H1 (cell line): ENCODE measurements at regions not wholly inside any gene's neighbourhood (a gene's known extent, or its start where the extent isn't known, plus 50 kb on each side); places are given as distances from the start of the nearest gene placed in this dataset.

Experiments
- CTCF ChIA-PET: fragments of 300-600 bp; sonication (Branson Sonifier 250); formaldehyde crosslinking; loops from one replicate; lab custom pipeline; 2021; ENCODE audit not compliant: partially characterized antibody; lab: Charles Lee
- POLR2A ChIA-PET: fragments of 300-600 bp; sonication (Branson Sonifier 250); formaldehyde crosslinking; loops from one replicate; lab custom pipeline; 2021; ENCODE audit warnings: inconsistent platforms; ENCODE audit not compliant: partially characterized antibody; lab: Charles Lee
- DNase-seq, 2 experiments: peaks; one replicate each; pipeline versions ENCODE4 v3.0.0 to v3.0.0-alpha.2; 2010 to 2022; ENCODE audit warnings: low spot score in 2 of 2, low read depth in 1 of 2, mixed read lengths in 1 of 2
- FAIRE-seq: peaks from 2 replicates; lab custom pipeline; 2011; peaks lifted over from hg19 to GRCh38; lab: Jason Lieb, UNC
- H2AFZ ChIP-seq: 2 replicates; pipeline ENCODE4 v1.8.1; 2012; ENCODE audit warnings: low read length, inconsistent platforms
- H2AK5ac ChIP-seq: 2 replicates; pipeline ENCODE4 v1.6.1; 2013; ENCODE audit warnings: low read depth, low read length
- H2BK120ac ChIP-seq: replicated peaks from 2 replicates; pipeline ENCODE3; 2013; ENCODE audit warnings: low read depth, low read length, inconsistent platforms
- H2BK12ac ChIP-seq: 2 replicates; pipeline ENCODE4 v1.6.1; 2013; ENCODE audit warnings: low read depth, low read length
- H2BK15ac ChIP-seq: 2 replicates; pipeline ENCODE4 v1.6.1; 2013; ENCODE audit warnings: low read length
- H2BK20ac ChIP-seq: 2 replicates; pipeline ENCODE4 v1.6.1; 2013; ENCODE audit warnings: low read length
- H2BK5ac ChIP-seq: 2 replicates; pipeline ENCODE4 v1.6.1; 2013; ENCODE audit warnings: low read depth, low read length
- H3K14ac ChIP-seq: 2 replicates; pipeline ENCODE4 v1.6.1; 2013; ENCODE audit warnings: inconsistent platforms; ENCODE audit not compliant: insufficient read length
- H3K18ac ChIP-seq: 2 replicates; pipeline ENCODE4 v1.6.1; 2013; ENCODE audit warnings: low read length; ENCODE audit errors: extremely low read depth
- H3K23ac ChIP-seq: 2 replicates; pipeline ENCODE4 v1.6.1; 2013; ENCODE audit warnings: inconsistent platforms; ENCODE audit not compliant: insufficient read length
- H3K23me2 ChIP-seq: 2 replicates; pipeline ENCODE4 v1.6.1; 2013; ENCODE audit warnings: low read depth, low read length
- H3K27ac ChIP-seq: 2 replicates; pipeline ENCODE4 v1.6.1; 2011; ENCODE audit warnings: low read depth, low read length, inconsistent platforms
- H3K27me3 ChIP-seq, 4 experiments: replicated peaks in 1 of 4; 1 replicate in 1 of 4; 2 replicates in 3 of 4; pipeline versions ENCODE4 v1.6.1 to v1.8.1; 2011 to 2013; ENCODE audit warnings: low read length in 3 of 4, mild to moderate bottlenecking in 3 of 4, inconsistent platforms in 2 of 4, mixed read lengths in 2 of 4, moderate library complexity in 1 of 4; ENCODE audit not compliant: control insufficient read depth in 3 of 4, insufficient read depth in 3 of 4; ENCODE audit errors: extremely low read depth in 1 of 4
- H3K36me3 ChIP-seq, 4 experiments: 2 replicates each; pipeline versions ENCODE4 v1.6.1 to v1.8.1; 2011 to 2013; ENCODE audit warnings: mild to moderate bottlenecking in 4 of 4, low read length in 3 of 4, moderate library complexity in 2 of 4, control low read depth in 1 of 4, inconsistent platforms in 1 of 4; ENCODE audit not compliant: insufficient read depth in 4 of 4, control insufficient read depth in 2 of 4
- H3K4ac ChIP-seq: replicated peaks from 2 replicates; pipeline ENCODE3; 2013; ENCODE audit warnings: low read length, low read depth, mixed read lengths, inconsistent platforms; ENCODE audit not compliant: insufficient read length
- H3K4me1 ChIP-seq, 4 experiments: replicated peaks in 1 of 4; 1 replicate in 1 of 4; 2 replicates in 3 of 4; pipeline versions ENCODE4 v1.6.1 to v1.8.1; 2011 to 2013; ENCODE audit warnings: low read length in 3 of 4, inconsistent platforms in 2 of 4, mixed read lengths in 1 of 4; ENCODE audit not compliant: insufficient read depth in 4 of 4, control insufficient read depth in 3 of 4
- H3K4me2 ChIP-seq, 2 experiments: 2 replicates each; pipeline versions ENCODE4 v1.6.1 to v1.8.1; 2011 to 2013; ENCODE audit warnings: low read depth in 2 of 2, low read length in 2 of 2, control low read depth in 1 of 2, inconsistent platforms in 1 of 2, mild to moderate bottlenecking in 1 of 2; ENCODE audit not compliant: insufficient read depth in 1 of 2
- H3K4me3 ChIP-seq, 4 experiments: fragments of 200-600, 300-600 bp in 1 of 4; sonication (generic), shearing (Covaris generic), sonication (Bioruptor Twin) in 1 of 4; 2 replicates each; pipeline versions ENCODE4 v1.5.1 to v1.8.1; 2011 to 2016; ENCODE audit warnings: low read length in 4 of 4, low read depth in 3 of 4, control low read depth in 2 of 4, inconsistent platforms in 2 of 4, mild to moderate bottlenecking in 2 of 4, mixed read lengths in 1 of 4, moderate library complexity in 1 of 4; ENCODE audit not compliant: insufficient read depth in 2 of 4; ENCODE audit errors: extremely low read depth in 1 of 4
- H3K56ac ChIP-seq: replicated peaks from 2 replicates; pipeline ENCODE3; 2013; ENCODE audit warnings: low read depth, mild to moderate bottlenecking, mixed read lengths, low read length, inconsistent platforms; ENCODE audit not compliant: insufficient read length
- H3K79me1 ChIP-seq: 2 replicates; pipeline ENCODE4 v1.6.1; 2013; ENCODE audit warnings: low read depth, low read length, control low read depth
- H3K79me2 ChIP-seq, 2 experiments: 2 replicates each; pipeline versions ENCODE4 v1.6.1 to v1.8.1; 2012 to 2013; ENCODE audit warnings: low read length in 2 of 2, mild to moderate bottlenecking in 2 of 2, inconsistent platforms in 1 of 2; ENCODE audit not compliant: insufficient read depth in 2 of 2, control insufficient read depth in 1 of 2
- H3K9ac ChIP-seq, 4 experiments: replicated peaks in 1 of 4; 1 replicate in 1 of 4; 2 replicates in 3 of 4; pipeline versions ENCODE4 v1.6.1 to v1.8.1; 2011 to 2013; ENCODE audit warnings: low read depth in 3 of 4, low read length in 3 of 4, control low read depth in 2 of 4, mild to moderate bottlenecking in 2 of 4, moderate library complexity in 2 of 4, inconsistent platforms in 1 of 4; ENCODE audit errors: extremely low read depth in 1 of 4
- H3K9me3 ChIP-seq, 2 experiments: 2 replicates each; pipeline versions ENCODE4 v1.6.1 to v1.8.1; 2012 to 2013; ENCODE audit warnings: mild to moderate bottlenecking in 2 of 2, moderate library complexity in 2 of 2, control low read depth in 1 of 2, inconsistent platforms in 1 of 2, low read depth in 1 of 2, low read length in 1 of 2, mixed read lengths in 1 of 2; ENCODE audit not compliant: insufficient read depth in 2 of 2
- H4K20me1 ChIP-seq, 2 experiments: replicated peaks in 1 of 2; 2 replicates each; pipeline versions ENCODE3 to v1.8.1; 2011 to 2013; ENCODE audit warnings: inconsistent platforms in 2 of 2, low read length in 2 of 2, mild to moderate bottlenecking in 1 of 2; ENCODE audit not compliant: insufficient read depth in 2 of 2, control insufficient read depth in 1 of 2
- H4K5ac ChIP-seq: 2 replicates; pipeline ENCODE4 v1.6.1; 2013; ENCODE audit warnings: low read length, low read depth, mixed read lengths, inconsistent platforms; ENCODE audit not compliant: insufficient read length
- H4K8ac ChIP-seq: 2 replicates; pipeline ENCODE4 v1.8.0; 2013; ENCODE audit warnings: mild to moderate bottlenecking, moderate library complexity, low read length, inconsistent platforms; ENCODE audit not compliant: insufficient read depth; ENCODE audit errors: extremely low read depth
- H4K91ac ChIP-seq: replicated peaks from 2 replicates; pipeline ENCODE3; 2013; ENCODE audit warnings: low read length, mixed read lengths, inconsistent platforms; ENCODE audit not compliant: insufficient read length
- CHD2 ChIP-seq: IDR thresholded peaks from 2 replicates; pipeline ENCODE4 v1.6.1; 2012; ENCODE audit warnings: low read length, improper control_type of control experiment
- JUND ChIP-seq: IDR thresholded peaks from 2 replicates; pipeline ENCODE4 v1.6.1; 2011; ENCODE audit warnings: mild to moderate bottlenecking, improper control_type of control experiment, low read length
- SAP30 ChIP-seq: fragments of 300-600 bp; sonication (generic); IDR thresholded peaks from 2 replicates; pipeline ENCODE4 v1.7.1; 2012; ENCODE audit warnings: low read length, moderate library complexity, mild to moderate bottlenecking, inconsistent platforms; ENCODE audit not compliant: insufficient read depth, insufficient replicate concordance
- SP1 ChIP-seq: IDR thresholded peaks from 2 replicates; pipeline ENCODE4 v1.6.1; 2011; ENCODE audit warnings: low read depth, low read length
- TEAD4 ChIP-seq: IDR thresholded peaks from 2 replicates; pipeline ENCODE4 v1.6.1; 2012; ENCODE audit warnings: low read depth, low read length, inconsistent platforms, mixed read lengths
- USF2 ChIP-seq: IDR thresholded peaks from 2 replicates; pipeline ENCODE4 v1.6.1; 2011; ENCODE audit warnings: low read length, improper control_type of control experiment
- WGBS, 2 experiments: shearing (Covaris generic) in 1 of 2; methylation state at CpG; one replicate each; pipeline versions ENCODE4 v1.1.6 to v1.1.7; 2013 to 2015; ENCODE audit warnings: low lambda C conversion rate in 2 of 2, mixed read lengths in 2 of 2, inconsistent platforms in 1 of 2, low coverage in 1 of 2, missing lambda C conversion rate in 1 of 2; ENCODE audit not compliant: insufficient replicate concordance in 2 of 2, insufficient coverage in 1 of 2, insufficient read length in 1 of 2; ENCODE audit errors: extremely low coverage in 1 of 2, missing lambda C conversion rate in 1 of 2; 5-methylcytosine and 5-hydroxymethylcytosine counted together

DNA sequence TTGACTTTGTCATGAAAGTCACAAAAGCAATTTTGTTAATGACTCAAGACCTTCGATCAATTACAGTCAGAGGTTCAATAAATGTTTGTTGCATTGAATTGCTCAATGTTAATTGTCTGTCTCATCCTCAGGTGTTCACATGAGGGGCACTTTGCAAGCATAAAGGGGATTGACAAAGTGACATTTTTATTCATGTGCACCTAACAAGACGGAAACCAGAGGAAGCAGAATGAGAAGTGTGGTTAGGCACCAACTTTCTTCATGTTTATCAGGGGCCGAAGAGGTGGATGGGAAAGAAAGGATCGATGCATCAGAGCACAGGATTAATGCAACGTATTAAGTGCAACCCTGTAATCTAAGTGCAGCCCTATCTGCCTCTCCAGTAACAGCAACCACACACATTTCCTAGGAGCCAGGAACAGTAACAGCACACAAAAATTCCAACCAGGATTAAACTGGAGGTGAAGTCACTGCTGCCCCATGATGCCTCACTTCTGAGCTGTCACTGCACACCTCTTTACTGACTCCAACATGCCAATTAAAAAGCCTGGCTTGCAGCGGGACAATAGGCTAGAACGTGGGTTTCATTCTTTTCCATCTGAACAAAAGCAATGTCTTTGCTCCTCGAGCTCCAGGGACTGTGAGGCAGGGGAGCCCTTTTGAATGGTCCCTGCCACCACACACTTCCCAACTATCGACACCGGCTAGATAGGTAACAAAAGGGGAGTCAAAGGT, 262.7 kb downstream of the CD83 start:
- Histone ChIP-seq H3K4me1 (peaks cover 13 to 41% (median 34%) of the 10 kb centered on the region in 4 experiments; a peak in 6 of 7 replicates), H2BK20ac (peak overlapping the region; percentile 96), H3K79me1 (no peaks in the 10 kb centered on the region), H4K20me1 (no peaks in the 10 kb centered on the region), H4K5ac (peak overlapping the region; percentile 25), H3K36me3 (peaks cover 0 to 13% (median 3%) of the 10 kb centered on the region in 4 experiments; a peak in 3 of 8 replicates), H4K8ac (no peak overlapping the region), H3K14ac (no peak overlapping the region), H3K9ac (no peak overlapping the region; a peak in 1 of 7 replicates), H3K27ac (peak overlapping the region; percentile 64), H3K56ac (peak overlapping the region; percentile 63), H3K18ac (peak overlapping the region; percentile 84), H3K4ac (peak overlapping the region; percentile 94), H3K79me2 (no peaks in the 10 kb centered on the region), H3K4me2 (peak overlapping the region; percentile 55 to 76), H3K27me3 (no peaks in the 10 kb centered on the region), H3K4me3 (peak overlapping the region in 3 of 4 experiments; percentile 7 to 45 (median 10); a peak in 3 of 8 replicates), H3K23ac (no peak overlapping the region), H2AFZ (no peak overlapping the region), H3K23me2 (no peaks in the 10 kb centered on the region; the same call in none of the 2 replicates), H2BK15ac (no peak overlapping the region), H2BK120ac (peak overlapping the region; percentile 98), H4K91ac (peak overlapping the region; percentile 96), H2BK12ac (peak overlapping the region; percentile 96), H2BK5ac (peak overlapping the region; percentile 98), H2AK5ac (peak overlapping the region; percentile 88), H3K9me3 (peaks cover 16 to 28% of the 10 kb centered on the region in 2 experiments)
- DNase-seq, result peak in 1 of 2 experiments; percentile 55
- 28% methylated on average over 10 of the region's 10 CpGs; no CpG with 5 or more reads in 1 of the 2 experiments for WGBS, 2 experiments
- FAIRE-seq, result peak; percentile 68
- POLR2A ChIA-PET, result interaction anchor here (0.7 to 2.9 kb wide), 6 partner anchors 10 to 45 kb away, joined by 3 to 14 read pairs (median 4); no protein-coding TSS in a partner anchor
- CTCF ChIA-PET, result interaction anchor here (1.1 to 1.6 kb wide), 3 partner anchors 9 to 59 kb away, joined by 3 to 4 read pairs (median 3); no protein-coding TSS in a partner anchor
- TF ChIP-seq JUND (peak; percentile 30; the same call in 1 of the 2 replicates), SP1 (no peak), CHD2 (no peak), SAP30 (no peak), TEAD4 (peak; percentile 58), USF2 (no peak)
